ENCODE measurements at regions not wholly inside any gene's neighbourhood (a gene's known extent, or its start where the extent isn't known, plus 50 kb on each side); places are given as distances from the start of the nearest gene placed in this dataset.
"Not testable (repeated sequence)": the region's sequence is repeated elsewhere in the genome, so short reads cannot be mapped to it uniquely, and the experiment has no call there.

GRCh38 chrX:65883556-65883955 is 156.3 kb downstream of the VSIG4 start:
- DNase-seq (ENCODE audit: low spot score): no peak

GRCh38 chrX:65879977-65880799 is 159.7 kb downstream of the VSIG4 start:
- no peak for DNase-seq (ENCODE audit: low spot score)

- no peak for DNase-seq (ENCODE audit: low spot score)
These were observed 161.4 kb downstream of the VSIG4 start for GRCh38 chrX:65878456-65878855.

- DNase-seq (ENCODE audit: low spot score): no peak
These were observed 161.9 kb downstream of the VSIG4 start for GRCh38 chrX:65877953-65878352.

- DNase-seq (ENCODE audit: low spot score): not testable (repeated sequence)
These were observed 164.3 kb downstream of the VSIG4 start for GRCh38 chrX:65875614-65876013.

- DNase-seq (ENCODE audit: low spot score): no peak
These were observed 165.1 kb downstream of the VSIG4 start for GRCh38 chrX:65874765-65875164.

GRCh38 chrX:65874110-65874509 is 165.8 kb downstream of the VSIG4 start:
- no peak for DNase-seq (ENCODE audit: low spot score)

- DNase-seq (ENCODE audit: low spot score): no peak
These were observed 166.5 kb downstream of the VSIG4 start for GRCh38 chrX:65873385-65873784.

GRCh38 chrX:65871671-65872311 is 168.1 kb downstream of the VSIG4 start:
- no peak for DNase-seq (ENCODE audit: low spot score)

GRCh38 chrX:65870544-65870943 is 169.3 kb downstream of the VSIG4 start:
- DNase-seq (ENCODE audit: low spot score): not testable (repeated sequence)

GRCh38 chrX:65866773-65867172 is 173.1 kb downstream of the VSIG4 start:
- DNase-seq (ENCODE audit: low spot score): no peak

- DNase-seq (ENCODE audit: low spot score): peak; percentile 22
These were observed 173.7 kb downstream of the VSIG4 start for GRCh38 chrX:65866146-65866545.

- peak; percentile 22 for DNase-seq (ENCODE audit: low spot score)
These were observed 177.2 kb downstream of the VSIG4 start for GRCh38 chrX:65862638-65863037.

GRCh38 chrX:65859299-65859698 is 180.6 kb downstream of the VSIG4 start:
- no peak for DNase-seq (ENCODE audit: low spot score)

- DNase-seq (ENCODE audit: low spot score): not testable (repeated sequence)
These were observed 185.4 kb downstream of the VSIG4 start for GRCh38 chrX:65854437-65854836.

- DNase-seq (ENCODE audit: low spot score): not testable (repeated sequence)
These were observed 183.9 kb downstream of the MSN start for GRCh38 chrX:65851306-65851705.

GRCh38 chrX:65850821-65851220 is 183.4 kb downstream of the MSN start:
- DNase-seq (ENCODE audit: low spot score): not testable (repeated sequence)

- DNase-seq (ENCODE audit: low spot score): no peak
These were observed 179.5 kb downstream of the MSN start for GRCh38 chrX:65846974-65847373.

GRCh38 chrX:65841263-65841662 is 173.8 kb downstream of the MSN start:
- DNase-seq (ENCODE audit: low spot score): no peak

- DNase-seq (ENCODE audit: low spot score): no peak
These were observed 171.2 kb downstream of the MSN start for GRCh38 chrX:65838674-65839073.

- no peak for DNase-seq (ENCODE audit: low spot score)
These were observed 170.6 kb downstream of the MSN start for GRCh38 chrX:65837875-65838549.

GRCh38 chrX:65831268-65831667 is 163.8 kb downstream of the MSN start:
- no peak for DNase-seq (ENCODE audit: low spot score)

- no peak for DNase-seq (ENCODE audit: low spot score)
These were observed 161.1 kb downstream of the MSN start for GRCh38 chrX:65828599-65828998.

Data from CD4-positive, alpha-beta T cell treated with Interleukin-6 at 100 ng/mL for 8 hours (primary cell).